OCI-LY3 (cell line): ENCODE measurements at regions not wholly inside any gene's neighbourhood (a gene's known extent, or its start where the extent isn't known, plus 50 kb on each side); places are given as distances from the start of the nearest gene placed in this dataset.

Experiments
- CTCF ChIP-seq: fragments of 200-600, 300-600 bp; sonication (generic); IDR thresholded peaks from 2 replicates; pipeline ENCODE4 v1.5.1; 2014; ENCODE audit warnings: antibody characterized with exemption, low read length, low read depth
- EZH2phosphoT487 ChIP-seq: fragments of 200-600 bp; shearing (Covaris generic); IDR thresholded peaks from 2 replicates; pipeline ENCODE4 v1.6.1; 2018; ENCODE audit warnings: antibody characterized with exemption, mixed run types, low read depth

- TF ChIP-seq CTCF: no peak
- TF ChIP-seq EZH2phosphoT487: no peak
Measured at GRCh38 chr7:88402529-88402928, 95.8 kb upstream of the STEAP4 start.
